OCI-LY1 (cell line): ENCODE measurements at regions not wholly inside any gene's neighbourhood (a gene's known extent, or its start where the extent isn't known, plus 50 kb on each side); places are given as distances from the start of the nearest gene placed in this dataset.

ENCODE experiments used
- H2AFZ ChIP-seq: fragments of 200-600 bp; sonication (generic), shearing (Covaris generic); 2 replicates; pipeline ENCODE4 v1.6.0; 2014; ENCODE audit warnings: antibody characterized with exemption, mild to moderate bottlenecking, low read length
- H3F3A ChIP-seq: fragments of 200-600 bp; sonication (generic), shearing (Covaris generic); 2 replicates; pipeline ENCODE4 v1.6.0; 2014; ENCODE audit warnings: mild to moderate bottlenecking, antibody characterized with exemption, low read length, moderate library complexity; ENCODE audit not compliant: insufficient read depth
- H3K27ac ChIP-seq: fragments of 200-600 bp; sonication (generic); 2 replicates; pipeline ENCODE4 v1.5.1; 2014; ENCODE audit warnings: low read length, mixed run types, mild to moderate bottlenecking, low read depth; ENCODE audit not compliant: poor library complexity, severe bottlenecking
- H3K27me3 ChIP-seq: fragments of 200-600 bp; sonication (generic); 2 replicates; pipeline ENCODE4 v1.6.0; 2014; ENCODE audit warnings: antibody characterized with exemption, mild to moderate bottlenecking, low read length, moderate library complexity; ENCODE audit not compliant: insufficient read depth
- H3K36me3 ChIP-seq: fragments of 200-600 bp; sonication (generic); 2 replicates; pipeline ENCODE4 v1.6.1; 2014; ENCODE audit warnings: mild to moderate bottlenecking, antibody characterized with exemption, low read length, moderate library complexity, mixed read lengths; ENCODE audit not compliant: insufficient read depth
- H3K4me1 ChIP-seq: fragments of 200-600 bp; sonication (generic); 2 replicates; pipeline ENCODE4 v1.5.1; 2014; ENCODE audit warnings: mild to moderate bottlenecking, low read length, moderate library complexity; ENCODE audit not compliant: insufficient read depth, severe bottlenecking
- H3K4me2 ChIP-seq: fragments of 200-600 bp; sonication (generic), shearing (Covaris generic); 2 replicates; pipeline ENCODE4 v1.6.1; 2014; ENCODE audit warnings: low read length
- H3K4me3 ChIP-seq: fragments of 200-600 bp; sonication (generic); 2 replicates; pipeline ENCODE4 v1.5.1; 2014; ENCODE audit warnings: low read length, low read depth, mild to moderate bottlenecking, mixed read lengths; ENCODE audit not compliant: poor library complexity, severe bottlenecking
- H3K79me2 ChIP-seq: fragments of 200-600 bp; shearing (Covaris generic); 2 replicates; pipeline ENCODE4 v1.6.1; 2016; ENCODE audit warnings: mixed run types, low read length, mixed read lengths; ENCODE audit not compliant: insufficient read depth
- H3K9ac ChIP-seq: fragments of 200-600 bp; sonication (generic), shearing (Covaris generic); 2 replicates; pipeline ENCODE4 v1.6.1; 2014; ENCODE audit warnings: mild to moderate bottlenecking, low read length, mixed read lengths
- H3K9me2 ChIP-seq: fragments of 200-600 bp; sonication (generic), shearing (Covaris generic); 2 replicates; pipeline ENCODE4 v1.6.1; 2014; ENCODE audit warnings: low read depth, mild to moderate bottlenecking, low read length, mixed read lengths
- H3K9me3 ChIP-seq: fragments of 200-600 bp; shearing (Covaris generic); 2 replicates; pipeline ENCODE4 v1.6.1; 2014; ENCODE audit warnings: low read length, mixed read lengths
- H4K20me1 ChIP-seq: fragments of 200-600 bp; sonication (generic), shearing (Covaris generic); 2 replicates; pipeline ENCODE4 v1.6.0; 2016; ENCODE audit warnings: mild to moderate bottlenecking, low read length; ENCODE audit not compliant: insufficient read depth
- CTCF ChIP-seq: fragments of 200-600 bp; sonication (generic), shearing (Covaris generic); IDR thresholded peaks from 2 replicates; pipeline ENCODE4 v1.5.1; 2017; ENCODE audit warnings: mild to moderate bottlenecking, antibody characterized with exemption, low read length, moderate library complexity, mixed read lengths
- EZH2 ChIP-seq: fragments of 200-600 bp; sonication (generic), shearing (Covaris generic); IDR thresholded peaks from 2 replicates; pipeline ENCODE4 v1.8.0; 2017; ENCODE audit warnings: borderline replicate concordance, mixed run types, mild to moderate bottlenecking, antibody characterized with exemption, low read length, moderate library complexity, mixed read lengths

GRCh38 chr4:27090406-27090805 is 229.8 kb downstream of the STIM2 start:
- Histone ChIP-seq H3K36me3 (no peaks in the 10 kb centered on the region), H3K4me1 (no peaks in the 10 kb centered on the region), H3K27ac (no peak overlapping the region), H3K9ac (no peak overlapping the region), H3K9me3 (no peaks in the 10 kb centered on the region), H4K20me1 (no peaks in the 10 kb centered on the region), H3K27me3 (no peaks in the 10 kb centered on the region), H3F3A (no peaks in the 10 kb centered on the region), H3K9me2 (no peaks in the 10 kb centered on the region), H3K79me2 (no peaks in the 10 kb centered on the region), H3K4me2 (no peak overlapping the region), H3K4me3 (no peak overlapping the region), H2AFZ (no peak overlapping the region)
- TF ChIP-seq EZH2: no peak

DNA sequence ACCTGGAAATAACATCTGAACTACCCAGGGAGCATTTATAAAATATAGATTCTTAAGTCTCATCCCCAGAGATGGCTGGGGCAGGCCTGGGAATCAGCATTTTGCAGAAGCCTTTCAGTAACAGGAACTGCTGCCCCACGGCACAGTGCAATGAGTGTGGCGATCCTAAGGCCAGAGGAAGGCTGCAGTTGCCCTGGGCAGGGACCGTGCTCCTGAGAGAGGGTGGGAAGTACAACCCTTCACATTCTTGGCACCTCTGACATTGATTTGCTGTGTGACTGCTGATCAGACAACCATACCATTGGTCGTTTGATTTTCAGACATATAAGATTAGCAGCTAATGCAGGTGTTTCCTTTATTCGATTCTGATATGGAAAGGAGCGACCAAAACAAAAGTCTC is 233.6 kb downstream of the STIM2 start:
- Histone ChIP-seq H3K4me2 (no peak overlapping the region), H3K9me3 (no peaks in the 10 kb centered on the region), H3K27me3 (no peaks in the 10 kb centered on the region), H3K4me3 (no peak overlapping the region), H2AFZ (no peak overlapping the region), H3K4me1 (no peaks in the 10 kb centered on the region), H3K36me3 (no peaks in the 10 kb centered on the region), H3K79me2 (no peaks in the 10 kb centered on the region), H4K20me1 (no peaks in the 10 kb centered on the region), H3K27ac (no peak overlapping the region), H3K9me2 (no peaks in the 10 kb centered on the region), H3K9ac (no peak overlapping the region), H3F3A (no peaks in the 10 kb centered on the region)
- TF ChIP-seq EZH2: no peak
- TF ChIP-seq CTCF: no peak

- no peaks in the 10 kb centered on the region for H3K4me1 ChIP-seq
- H3K27me3 ChIP-seq: no peaks in the 10 kb centered on the region
- H3K9me2 ChIP-seq: no peaks in the 10 kb centered on the region
- H4K20me1 ChIP-seq: no peaks in the 10 kb centered on the region
- H3K4me3 ChIP-seq: no peak overlapping the region
- no peak overlapping the region for H3K27ac ChIP-seq
- no peak for TF ChIP-seq EZH2
- no peak for TF ChIP-seq CTCF
- H3F3A ChIP-seq: no peaks in the 10 kb centered on the region
- no peak overlapping the region for H3K9ac ChIP-seq
- H3K9me3 ChIP-seq: no peaks in the 10 kb centered on the region
- H2AFZ ChIP-seq: no peak overlapping the region
- H3K79me2 ChIP-seq: no peaks in the 10 kb centered on the region
- no peak overlapping the region for H3K4me2 ChIP-seq
- H3K36me3 ChIP-seq: no peaks in the 10 kb centered on the region
Measured at GRCh38 chr4:27094783-27095182, 234.1 kb downstream of the STIM2 start.

GRCh38 chr4:27096142-27096824 is 235.6 kb downstream of the STIM2 start:
- Histone ChIP-seq H3K27ac (no peak overlapping the region), H2AFZ (no peak overlapping the region), H3K79me2 (no peaks in the 10 kb centered on the region), H3K4me3 (no peak overlapping the region), H3K9me3 (no peaks in the 10 kb centered on the region), H3F3A (no peaks in the 10 kb centered on the region), H3K4me2 (no peak overlapping the region), H4K20me1 (no peaks in the 10 kb centered on the region), H3K27me3 (no peaks in the 10 kb centered on the region), H3K36me3 (no peaks in the 10 kb centered on the region), H3K9me2 (no peaks in the 10 kb centered on the region), H3K4me1 (no peaks in the 10 kb centered on the region), H3K9ac (no peak overlapping the region)
- TF ChIP-seq CTCF (no peak), EZH2 (no peak)
